KBM-7 (cell line): ENCODE measurements at regions not wholly inside any gene's neighbourhood (a gene's known extent, or its start where the extent isn't known, plus 50 kb on each side); places are given as distances from the start of the nearest gene placed in this dataset.

ENCODE experiments used
- DNase-seq: peaks from one replicate; pipeline ENCODE4 v3.0.0-alpha.2; 2015
- in situ Hi-C: fragments of 300-500 bp; cut with MboI; formaldehyde crosslinking; loops from 2 replicates; pipeline ENCODE4 v1.14.3; 2020; ENCODE audit warnings: low sequenced_read_pairs, low pct_unique_long_range_greater_than_20kb, mixed read lengths

DNA sequence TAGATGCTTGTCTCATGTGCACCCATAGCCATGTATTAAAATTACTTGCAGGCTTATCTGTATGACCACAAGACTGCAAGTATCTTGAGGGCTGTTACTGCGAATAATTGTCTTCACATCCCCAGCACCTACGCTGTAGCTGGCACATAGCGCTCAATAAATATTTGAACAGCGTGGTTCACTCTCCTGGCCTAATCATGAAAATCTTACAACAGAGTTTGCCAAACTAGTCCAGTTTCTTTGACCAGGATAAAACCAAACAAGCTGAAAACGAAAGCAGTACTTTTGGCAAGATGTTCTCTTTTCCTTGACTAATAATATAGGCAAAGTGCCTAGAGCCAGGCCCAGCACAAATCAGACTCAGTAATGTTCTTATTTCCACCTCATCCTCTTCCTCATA lies 106.7 kb downstream of the RPS29 start:
- in situ Hi-C loops: no loop called here
- DNase-seq: no peak

DNA sequence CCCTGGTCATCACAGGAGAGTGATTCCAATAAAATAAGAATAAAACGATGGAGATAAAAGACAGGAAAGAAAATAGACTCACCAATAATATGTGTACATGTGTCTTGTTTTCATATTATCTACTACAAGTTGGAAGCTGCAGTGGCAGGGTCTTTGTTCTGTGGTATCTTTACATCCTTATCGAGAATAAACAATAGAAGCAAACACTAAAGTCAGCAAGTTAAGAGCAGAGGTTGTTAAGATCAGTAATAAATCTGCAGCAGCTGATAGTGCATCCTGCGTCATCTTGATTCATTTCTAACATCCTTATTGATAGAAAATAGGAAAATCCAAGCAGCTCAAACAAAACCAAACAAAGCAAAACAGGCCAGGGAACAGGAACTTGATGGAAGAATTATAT lies 107.4 kb downstream of the RPS29 start:
- in situ Hi-C loops: no loop called here
- DNase-seq: no peak

DNA sequence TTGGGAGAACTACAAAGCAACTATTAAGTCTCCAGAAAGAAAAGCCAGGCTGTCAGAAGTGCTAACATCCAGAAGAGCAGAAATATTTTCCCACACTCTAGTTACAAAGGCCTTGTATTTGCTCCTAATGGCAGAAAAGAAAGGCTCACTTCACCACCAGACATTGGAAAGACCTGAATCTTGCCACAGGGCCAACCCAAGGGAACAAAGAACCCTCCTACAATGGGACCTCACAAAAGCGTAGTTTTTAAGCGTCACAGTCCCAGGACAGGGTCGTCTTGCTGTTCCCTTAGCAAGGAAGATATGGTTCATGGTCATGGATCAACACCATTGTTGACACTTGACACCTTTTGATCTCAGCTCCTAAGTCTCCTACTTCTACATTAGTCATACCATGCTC lies 119.1 kb downstream of the RPS29 start:
- no peak for DNase-seq
- in situ Hi-C loops: no loop called here

DNA sequence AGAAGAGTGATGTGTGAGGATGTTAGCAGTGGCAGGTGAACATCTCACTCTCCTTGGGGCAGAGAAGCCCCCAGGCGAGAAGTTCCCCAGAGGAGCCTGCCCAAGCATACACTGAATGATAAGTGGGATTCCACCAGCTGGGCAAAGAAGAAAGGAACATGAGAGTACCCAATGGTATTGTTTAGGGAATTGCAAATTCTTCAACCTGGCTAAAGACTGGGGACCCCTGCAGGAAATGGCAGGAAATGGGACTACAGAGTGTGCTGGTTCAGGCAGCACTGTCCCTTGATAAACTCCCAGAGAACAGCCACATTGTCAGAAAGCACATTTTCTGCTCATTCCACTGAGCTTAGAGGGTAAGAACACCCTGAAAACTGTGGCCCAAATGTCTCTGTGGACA lies 121.3 kb downstream of the RPS29 start:
- in situ Hi-C loops: no loop called here
- DNase-seq: peak; percentile 5

DNA sequence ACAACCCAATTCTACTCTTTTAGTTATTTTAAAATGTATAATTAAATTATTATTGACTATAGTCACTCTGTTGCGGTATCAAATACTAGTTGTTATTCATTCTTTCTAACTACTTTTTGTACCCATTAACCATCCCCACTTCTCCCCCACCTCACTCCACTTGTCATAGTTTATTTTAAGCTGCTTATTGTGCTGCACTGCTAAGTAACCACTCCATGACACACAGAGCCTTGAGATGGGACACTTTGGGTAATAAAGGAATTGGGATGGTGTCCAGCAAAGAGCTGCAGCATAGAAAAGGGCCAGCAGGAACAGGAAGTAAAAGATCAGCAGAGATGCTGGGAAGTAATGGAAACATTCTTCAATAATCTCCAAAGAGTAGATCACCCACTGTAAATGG lies 123.0 kb downstream of the RPS29 start:
- DNase-seq: no peak
- in situ Hi-C loops: no loop called here

DNA sequence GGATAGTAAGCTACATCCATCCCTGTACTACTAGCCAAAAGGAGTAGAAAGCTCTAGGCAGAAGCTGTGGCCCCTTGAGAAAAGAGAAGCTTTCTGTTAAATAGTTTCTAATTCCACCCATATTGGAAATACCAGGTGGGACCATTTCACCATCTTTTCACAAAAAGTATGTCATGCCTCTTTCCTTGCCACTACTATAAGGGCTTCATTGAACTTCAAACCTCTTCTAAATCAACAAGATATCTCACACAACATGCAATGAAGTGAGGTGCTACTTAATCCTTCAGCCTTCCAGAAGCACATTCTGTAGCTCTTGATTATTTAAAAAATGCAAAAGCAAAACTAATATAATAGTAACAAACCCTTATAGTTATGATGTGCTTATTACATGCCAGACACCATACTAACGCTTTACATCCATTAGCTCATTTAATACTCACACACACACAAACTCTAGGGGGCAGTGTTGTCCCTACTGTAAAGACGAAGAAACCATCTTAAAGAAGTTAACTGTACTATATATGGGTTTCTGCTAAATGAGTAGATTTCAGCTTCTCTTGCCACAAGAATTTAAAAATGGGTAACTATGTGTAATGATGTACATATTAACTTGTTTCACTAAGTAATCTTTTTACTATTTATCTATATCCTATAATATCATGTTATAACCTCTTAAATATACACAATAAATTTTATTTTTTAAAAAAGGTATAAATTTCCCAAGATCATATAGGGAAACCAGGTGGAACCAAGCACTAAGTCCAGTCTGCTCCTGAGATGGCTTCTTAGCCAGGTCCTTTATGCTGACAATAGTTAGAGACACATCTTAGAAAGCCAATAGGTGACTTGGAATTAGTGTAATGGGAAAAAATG lies 124.4 kb downstream of the RPS29 start:
- peak; percentile 71 for DNase-seq
- in situ Hi-C loops: no loop called here

DNA sequence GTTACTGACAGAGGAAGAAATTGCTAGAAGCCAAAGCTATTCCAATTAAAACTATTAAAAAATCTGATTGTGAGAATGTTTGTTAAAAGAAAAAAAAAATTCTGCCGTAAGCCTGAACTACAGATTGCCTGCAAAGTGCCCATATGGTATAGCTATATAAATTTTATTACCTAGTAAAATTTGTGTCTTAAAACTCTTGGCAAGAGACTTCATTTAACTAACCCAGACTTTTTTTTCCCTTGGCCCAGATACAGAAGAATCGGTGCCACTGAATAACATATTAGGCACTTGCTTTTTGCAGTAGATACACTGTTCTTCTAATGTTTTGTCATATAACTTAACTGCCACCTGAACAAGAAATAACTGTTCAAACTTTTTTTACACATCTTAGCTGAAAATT lies 125.5 kb downstream of the RPS29 start:
- in situ Hi-C loops: no loop called here
- no peak for DNase-seq

DNA sequence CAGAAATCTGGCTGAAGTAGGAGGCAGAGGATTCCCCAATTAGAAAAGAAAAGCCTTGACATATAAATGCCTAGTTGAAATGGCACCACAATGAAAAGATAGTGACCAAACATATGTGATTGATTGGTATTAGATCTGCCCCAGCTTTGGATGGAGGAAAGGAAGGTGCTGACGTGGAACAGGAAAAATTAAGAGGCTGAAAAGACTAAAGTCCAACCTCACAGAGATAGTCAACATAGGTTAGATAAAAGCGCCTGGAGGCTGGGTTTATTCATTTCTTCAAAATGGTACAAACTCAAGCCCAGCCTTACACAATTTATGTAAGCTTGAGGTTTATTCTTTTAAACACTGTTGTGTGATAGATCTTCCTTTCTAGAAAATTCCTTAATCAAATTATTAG lies 129.6 kb downstream of the RPS29 start:
- in situ Hi-C loops: no loop called here
- no peak for DNase-seq

DNA sequence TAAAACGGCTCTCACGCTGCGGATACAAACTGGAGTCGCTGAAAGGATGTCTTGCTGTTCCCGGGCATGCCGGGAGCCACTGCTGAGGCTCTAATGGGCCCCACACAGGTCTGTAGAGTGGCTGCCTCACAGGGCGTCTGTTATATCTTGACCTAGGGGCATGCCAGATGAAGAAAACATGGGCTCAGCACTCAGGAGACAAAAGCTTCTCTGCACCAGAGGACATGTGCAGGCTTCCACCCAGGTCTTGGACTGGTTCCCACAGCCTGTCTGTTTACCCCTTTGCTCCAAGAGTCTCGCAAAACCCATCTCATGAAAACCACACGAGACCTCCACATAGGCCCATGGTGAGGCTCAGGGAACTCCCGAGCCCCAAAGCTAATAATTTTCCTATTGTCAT lies 134.2 kb downstream of the RPS29 start:
- in situ Hi-C loops: no loop called here

DNA sequence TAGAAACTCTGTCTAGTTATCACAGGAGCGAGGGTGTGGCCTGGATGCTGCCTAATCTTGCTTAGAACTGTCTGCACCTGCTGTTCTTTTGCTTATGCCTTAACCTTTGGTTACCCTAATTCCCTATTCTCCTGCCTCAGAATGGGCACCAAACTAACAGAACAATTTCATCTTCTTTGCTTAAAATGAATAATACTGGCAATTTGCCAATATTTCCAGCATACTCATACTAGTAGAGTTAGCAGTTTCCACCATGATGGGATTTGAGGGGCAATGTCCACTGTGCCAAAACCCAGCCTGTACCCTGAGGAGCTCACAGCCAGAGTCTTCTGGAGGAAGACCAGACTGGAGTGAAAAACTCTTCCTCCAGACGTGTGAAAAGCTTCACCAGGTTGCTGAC lies 136.4 kb downstream of the RPS29 start:
- in situ Hi-C loops: no loop called here
- DNase-seq: no peak

More for the DNA sequence above, 134.2 kb downstream of the RPS29 start:
- no peak for DNase-seq

DNA sequence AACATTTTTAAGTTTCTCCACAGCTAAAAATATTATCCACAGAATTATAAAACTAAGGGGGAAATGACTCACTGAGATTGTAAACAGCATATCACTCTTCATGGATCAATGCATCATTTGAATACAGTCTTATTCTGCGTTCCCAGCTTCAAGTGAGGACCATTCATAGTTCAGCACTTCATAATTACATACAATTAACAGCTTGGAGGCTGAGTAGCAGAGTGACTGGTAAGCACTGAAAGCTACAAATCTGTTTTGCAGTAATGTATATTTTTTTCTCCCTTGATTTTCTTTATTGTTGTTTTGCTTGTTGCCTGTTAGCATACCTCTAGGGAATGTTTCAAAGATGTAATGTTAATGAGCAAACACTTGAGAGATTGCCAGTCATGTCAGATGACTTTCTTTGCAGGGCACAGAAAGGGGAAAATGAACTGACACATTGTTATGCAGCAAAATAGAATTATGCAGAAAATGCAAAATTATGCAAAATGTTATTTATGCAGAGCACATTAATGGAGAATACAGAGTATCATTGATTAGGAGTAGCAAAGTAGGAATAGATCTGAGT lies 138.6 kb downstream of the RPS29 start:
- in situ Hi-C loops: no loop called here
- DNase-seq: no peak

DNA sequence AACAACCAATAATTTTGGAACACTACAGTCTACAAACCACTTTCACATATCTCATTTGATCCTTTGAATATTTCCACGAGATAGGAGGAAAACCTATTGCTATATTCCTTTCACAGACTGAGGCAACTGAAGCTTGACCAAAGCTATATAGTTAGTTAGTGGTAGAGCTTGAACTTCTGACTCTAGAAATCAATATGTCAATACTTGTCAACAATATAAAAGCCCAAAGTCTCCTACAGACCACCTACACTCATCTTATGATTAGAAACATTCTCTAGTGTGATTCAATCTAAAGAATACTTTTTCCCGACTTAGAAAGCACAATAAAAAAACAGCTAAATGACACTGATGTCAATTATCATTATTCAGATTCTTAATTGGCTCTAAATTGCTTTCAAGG lies 139.4 kb downstream of the RPS29 start:
- DNase-seq: no peak
- in situ Hi-C loops: no loop called here

DNA sequence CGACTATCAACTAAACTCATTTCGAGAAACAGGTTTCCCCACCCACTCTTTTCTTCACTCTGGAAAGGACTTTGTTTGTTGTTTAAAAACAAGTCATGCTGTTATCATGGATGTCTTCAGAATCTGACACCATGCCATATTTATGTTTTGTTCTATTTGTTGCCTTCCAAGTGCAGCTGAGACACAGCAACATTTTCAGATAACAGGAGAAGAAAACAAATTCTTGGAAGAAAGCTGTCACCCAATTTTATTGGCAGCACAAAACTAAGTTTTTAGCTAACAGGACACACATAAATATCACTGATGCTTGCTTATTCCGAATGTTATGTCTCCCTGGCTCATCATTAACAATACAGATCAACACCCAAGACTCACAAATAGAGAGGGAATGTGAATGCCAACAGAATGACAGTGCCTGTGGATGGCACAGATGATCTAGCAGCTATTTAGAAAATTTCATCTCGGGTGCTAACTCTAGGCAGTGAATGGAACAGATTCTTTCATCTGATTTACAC lies 147.9 kb downstream of the RPS29 start:
- DNase-seq: no peak
- in situ Hi-C loops: no loop called here

DNA sequence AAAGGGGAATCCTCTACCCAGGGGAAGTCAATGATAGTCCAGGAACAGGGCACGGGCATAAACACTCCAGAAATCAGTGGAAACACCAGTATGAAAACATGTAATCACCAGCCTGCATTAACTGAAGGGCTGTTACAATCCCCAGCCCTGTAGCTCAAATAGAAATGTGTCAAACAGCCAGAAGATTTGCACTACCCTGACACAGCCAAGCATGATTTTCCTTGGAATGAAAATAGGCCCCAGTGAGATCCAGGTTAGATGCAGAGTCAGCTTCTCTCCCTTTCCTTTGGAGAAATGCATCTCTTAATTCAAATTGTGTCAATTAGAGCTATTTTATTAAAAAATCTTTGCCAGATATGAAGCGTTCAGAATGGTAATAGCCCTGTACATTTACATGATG lies 158.1 kb downstream of the RPS29 start:
- DNase-seq: no peak
- in situ Hi-C loops: no loop called here

DNA sequence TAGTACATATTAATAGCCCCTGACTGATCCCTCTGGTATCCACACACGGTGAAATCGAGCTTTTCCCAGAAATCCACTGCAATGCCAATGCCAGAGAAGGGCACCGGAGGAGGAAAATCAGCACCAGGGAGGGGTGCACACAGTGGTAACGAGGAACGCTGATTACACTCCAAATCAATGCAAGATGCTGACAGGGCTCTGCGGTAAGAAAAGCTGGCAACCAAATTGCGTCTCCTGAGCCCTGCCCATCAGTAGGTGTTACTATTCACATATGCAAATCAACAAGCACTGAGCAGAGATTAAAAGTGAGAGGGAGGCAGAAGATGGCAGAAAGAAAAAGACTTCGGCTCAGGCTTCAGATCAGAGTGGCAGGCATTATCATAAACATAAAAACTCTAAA lies 159.1 kb downstream of the RPS29 start:
- in situ Hi-C loops: no loop called here
- no peak for DNase-seq

DNA sequence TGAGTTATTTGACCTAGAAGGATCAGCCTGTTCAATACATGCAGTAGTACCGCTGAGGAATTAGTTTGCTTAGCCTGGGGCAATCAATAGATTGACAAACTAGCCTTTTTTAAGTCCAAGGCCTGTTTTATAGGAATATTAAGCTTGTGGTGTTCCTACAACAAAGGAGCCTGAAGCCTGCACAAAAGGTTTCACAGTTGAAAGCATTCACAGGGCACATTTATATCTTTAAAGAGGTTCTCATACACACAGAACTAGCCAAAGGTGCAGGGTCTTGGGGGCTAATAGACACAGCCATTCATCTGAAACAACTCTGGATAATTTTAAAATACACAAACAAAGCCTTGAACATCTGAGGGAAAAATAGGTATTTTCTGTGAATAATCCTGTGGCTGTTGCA lies 160.3 kb downstream of the RPS29 start:
- no peak for DNase-seq
- in situ Hi-C loops: no loop called here

DNA sequence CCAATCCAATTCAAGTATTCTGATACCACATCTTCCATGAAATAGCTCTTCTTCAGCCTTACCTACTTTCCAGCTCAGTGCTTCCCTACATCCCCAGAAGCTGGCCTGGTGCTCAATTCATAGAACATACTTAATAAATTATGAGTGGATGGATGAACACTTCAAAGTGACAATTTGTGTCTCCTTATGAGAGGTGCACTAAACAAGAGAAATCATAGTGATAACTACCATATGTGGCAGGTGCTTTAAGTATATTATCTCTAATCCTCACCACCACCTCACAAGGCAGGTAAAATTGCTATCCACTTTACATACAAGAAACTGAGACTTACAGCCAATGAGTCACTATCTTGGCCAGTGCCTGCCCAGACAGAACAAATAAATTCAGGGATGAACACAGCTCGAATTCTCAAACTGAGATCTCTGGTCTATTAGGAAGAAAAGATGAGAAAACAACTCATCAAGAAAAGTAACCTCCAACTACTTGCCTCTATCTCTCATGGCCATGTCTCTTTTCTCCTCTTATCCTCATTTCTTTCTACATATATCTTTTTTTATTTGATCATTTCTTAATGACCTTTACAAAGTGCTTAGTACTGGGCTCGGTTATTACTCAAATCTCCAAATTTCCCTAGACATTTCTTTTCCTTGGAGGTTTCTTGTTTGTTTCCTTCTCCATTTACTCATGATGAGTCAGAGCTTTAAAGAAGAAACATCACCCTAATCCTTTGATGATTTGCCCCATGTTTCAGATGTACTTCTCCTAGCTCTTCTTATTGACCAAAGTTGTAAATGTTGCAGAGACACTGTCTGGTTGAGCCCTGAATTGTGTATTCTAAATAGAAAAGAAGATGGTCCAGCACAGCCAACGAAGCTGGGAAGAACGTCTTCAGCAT lies 161.5 kb downstream of the RPS29 start:
- in situ Hi-C loops: no loop called here
- no peak for DNase-seq

DNA sequence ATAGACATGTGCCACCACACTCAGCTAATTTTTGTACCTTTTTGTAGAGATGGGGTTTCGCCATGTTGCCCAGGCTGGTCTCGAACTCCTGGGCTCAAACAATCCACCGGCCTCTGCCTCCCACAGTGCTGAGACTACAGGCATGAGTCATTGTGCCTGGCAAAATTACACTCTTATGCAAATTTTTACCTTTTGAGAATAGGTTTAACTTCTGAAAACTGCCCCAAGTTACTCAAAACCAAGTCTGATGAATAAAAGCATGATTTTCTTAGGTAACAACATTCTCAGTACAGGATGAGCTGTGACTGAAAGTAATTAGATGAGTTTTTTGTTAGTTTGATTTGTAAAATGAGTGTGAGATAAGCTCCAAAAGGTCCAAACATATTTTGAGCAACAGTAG lies 166.0 kb downstream of the RPS29 start:
- no peak for DNase-seq
- in situ Hi-C loops: no loop called here

DNA sequence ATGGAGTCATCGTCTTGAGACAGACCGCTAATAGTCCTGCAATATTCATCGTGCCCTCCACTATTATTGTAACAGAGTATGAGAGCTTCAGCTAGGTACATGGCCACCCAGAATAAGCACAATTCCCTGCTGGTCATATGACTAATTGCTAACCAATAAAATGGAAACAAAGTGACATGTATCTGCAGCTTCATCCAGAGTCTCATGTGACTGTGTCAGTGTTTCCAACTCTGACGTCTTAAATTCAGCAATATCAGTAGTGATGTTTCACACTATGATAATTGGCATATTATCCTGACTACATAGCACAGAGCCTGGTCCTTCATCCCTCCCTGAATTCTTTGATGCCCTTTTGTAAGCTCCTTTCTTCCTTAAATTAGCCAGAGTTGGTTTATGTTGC lies 167.4 kb downstream of the RPS29 start:
- in situ Hi-C loops: no loop called here
- DNase-seq: no peak

DNA sequence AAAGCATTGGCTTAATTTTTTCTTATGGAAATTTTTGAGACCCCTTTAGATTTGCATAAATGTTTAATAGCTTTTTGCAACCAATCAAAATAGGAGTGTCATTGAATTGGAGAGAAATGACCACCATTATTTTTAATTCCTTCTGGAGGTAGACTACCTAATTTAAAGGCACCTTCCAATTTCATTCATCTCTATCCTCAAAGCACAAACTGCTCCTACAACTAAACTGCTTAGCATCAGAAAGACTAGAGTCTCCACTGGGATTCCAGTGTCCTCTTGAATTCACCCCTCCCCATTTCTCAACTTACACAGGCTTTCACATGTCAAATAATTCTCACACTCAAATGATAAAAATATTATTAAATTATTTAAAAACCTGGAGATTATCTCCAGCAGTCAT lies 168.4 kb downstream of the RPS29 start:
- in situ Hi-C loops: no loop called here
- no peak for DNase-seq
